Breast epithelium (tissue), 4 donors: ENCODE measurements at regions not wholly inside any gene's neighbourhood (a gene's known extent, or its start where the extent isn't known, plus 50 kb on each side); places are given as distances from the start of the nearest gene placed in this dataset.

Source experiments
- DNase-seq, 2 donors: peaks; one replicate each; pipeline ENCODE4 v3.0.0-alpha.2; 2019; ENCODE audit warnings: low spot score in 2 of 2
- H3K27ac ChIP-seq, 2 donors: fragments of 200-600 bp; sonication (generic) in 1 of 2; one replicate each; pipeline ENCODE4 v1.5.1; 2016 to 2019; ENCODE audit warnings: mild to moderate bottlenecking in 1 of 2
- H3K27me3 ChIP-seq, 2 donors: fragments of 200-600 bp; sonication (generic) in 1 of 2; one replicate each; pipeline versions ENCODE4 v1.5.1 to v1.6.0; 2017 to 2019; ENCODE audit warnings: control low read depth in 1 of 2, mild to moderate bottlenecking in 1 of 2
- H3K36me3 ChIP-seq: fragments of 200-600 bp; one replicate; pipeline ENCODE4 v1.5.1; 2019
- H3K4me1 ChIP-seq, 2 donors: fragments of 200-600 bp; sonication (generic); one replicate each; pipeline ENCODE4 v1.5.1; 2016 to 2019; ENCODE audit warnings: control low read depth in 1 of 2
- H3K4me3 ChIP-seq, 3 donors: fragments of 200-600 bp; sonication (generic); 1 replicate in 2 of 3; 2 replicates in 1 of 3; pipeline ENCODE4 v1.5.1; 2016 to 2019; ENCODE audit warnings: mild to moderate bottlenecking in 3 of 3, moderate library complexity in 2 of 3
- H3K9me3 ChIP-seq, 2 donors: fragments of 200-600 bp; sonication (generic) in 1 of 2; one replicate each; pipeline ENCODE4 v1.5.1; 2016 to 2019; ENCODE audit warnings: control low read depth in 1 of 2
- CTCF ChIP-seq, 3 donors: fragments of 450-650 bp; IDR thresholded peaks; one replicate each; pipeline ENCODE4 v1.5.1; 2016 to 2017; ENCODE audit warnings: antibody characterized with exemption in 3 of 3, mild to moderate bottlenecking in 3 of 3, moderate library complexity in 3 of 3
- POLR2A ChIP-seq: fragments of 450-650 bp; IDR thresholded peaks from one replicate; pipeline ENCODE4 v1.6.1; 2016; ENCODE audit warnings: antibody characterized with exemption, mild to moderate bottlenecking, moderate library complexity
- POLR2AphosphoS5 ChIP-seq, 3 donors: sonication (generic); formaldehyde crosslinking; IDR thresholded peaks; one replicate each; pipeline ENCODE4 v1.6.1; 2017; ENCODE audit warnings: antibody characterized with exemption in 3 of 3
- intact Hi-C: fragments of 100-400 bp; cut with DNase I; formaldehyde crosslinking; loops from one replicate; pipeline ENCODE4 v1.15.1; 2023; ENCODE audit warnings: low total_unique reads

GRCh38 chr7:67788669-67789068, 792.0 kb downstream of the TYW1 start:
- no peaks in the 10 kb centered on the region for H3K4me1 ChIP-seq
- H3K27me3 ChIP-seq = peaks cover 0 to 10% of the 10 kb centered on the region in 2 donors
- H3K36me3 ChIP-seq = no peaks in the 10 kb centered on the region
- no peaks in the 10 kb centered on the region for H3K9me3 ChIP-seq
- DNase-seq = no peak
- no peak overlapping the region for H3K4me3 ChIP-seq
- H3K27ac ChIP-seq = no peak overlapping the region
- no peak for TF ChIP-seq POLR2AphosphoS5 (IDR thresholded peaks at IDR 0.05)
- no peak for TF ChIP-seq POLR2A
- no peak for TF ChIP-seq CTCF (IDR thresholded peaks at IDR 0.05)
- intact Hi-C loops = no loop called here

- Histone ChIP-seq H3K27ac (no peak overlapping the region), H3K4me3 (no peak overlapping the region), H3K4me1 (no peaks in the 10 kb centered on the region), H3K27me3 (peaks cover 0 to 10% of the 10 kb centered on the region in 2 donors), H3K9me3 (no peaks in the 10 kb centered on the region), H3K36me3 (no peaks in the 10 kb centered on the region)
- no peak for DNase-seq
- intact Hi-C loops = no loop called here
- TF ChIP-seq POLR2AphosphoS5 (IDR thresholded peaks at IDR 0.05) (no peak), CTCF (IDR thresholded peaks at IDR 0.05) (no peak), POLR2A (no peak)
Observed at GRCh38 chr7:67791918-67792317, 795.3 kb downstream of the TYW1 start.

GRCh38 chr7:67794544-67794943, 797.9 kb downstream of the TYW1 start:
- H3K36me3 ChIP-seq = no peaks in the 10 kb centered on the region
- H3K9me3 ChIP-seq = no peaks in the 10 kb centered on the region
- intact Hi-C loops = no loop called here
- no peak overlapping the region for H3K27ac ChIP-seq
- no peak for DNase-seq
- H3K4me1 ChIP-seq = no peaks in the 10 kb centered on the region
- H3K4me3 ChIP-seq = no peak overlapping the region
- peaks cover 0 to 8% of the 10 kb centered on the region in 2 donors for H3K27me3 ChIP-seq
- TF ChIP-seq POLR2A (no peak), CTCF (IDR thresholded peaks at IDR 0.05) (no peak), POLR2AphosphoS5 (IDR thresholded peaks at IDR 0.05) (no peak)

GRCh38 chr7:67803789-67804188, 807.2 kb downstream of the TYW1 start:
- Histone ChIP-seq H3K4me3 (no peak overlapping the region), H3K27ac (no peak overlapping the region), H3K27me3 (peaks cover 0 to 12% of the 10 kb centered on the region in 2 donors), H3K9me3 (no peaks in the 10 kb centered on the region), H3K4me1 (no peaks in the 10 kb centered on the region), H3K36me3 (no peaks in the 10 kb centered on the region)
- intact Hi-C loops = no loop called here
- no peak for DNase-seq
- TF ChIP-seq POLR2AphosphoS5 (IDR thresholded peaks at IDR 0.05) = no peak
- TF ChIP-seq POLR2A = no peak
- no peak for TF ChIP-seq CTCF (IDR thresholded peaks at IDR 0.05)

GRCh38 chr7:67805921-67806471, 809.4 kb downstream of the TYW1 start:
- no peaks in the 10 kb centered on the region for H3K36me3 ChIP-seq
- H3K27ac ChIP-seq = no peak overlapping the region
- TF ChIP-seq POLR2AphosphoS5 (IDR thresholded peaks at IDR 0.05) (no peak), CTCF (IDR thresholded peaks at IDR 0.05) (no peak), POLR2A (no peak)
- intact Hi-C loops = no loop called here
- H3K27me3 ChIP-seq = peaks cover 0 to 12% of the 10 kb centered on the region in 2 donors
- H3K4me1 ChIP-seq = no peaks in the 10 kb centered on the region
- no peak overlapping the region for H3K4me3 ChIP-seq
- no peak for DNase-seq
- H3K9me3 ChIP-seq = no peaks in the 10 kb centered on the region
